HCT116 (cell line): ENCODE measurements at regions not wholly inside any gene's neighbourhood (a gene's known extent, or its start where the extent isn't known, plus 50 kb on each side); places are given as distances from the start of the nearest gene placed in this dataset.

Source experiments
- ATAC-seq: fragments of 200-7000 bp; cut with Tn5 transposase; 2 replicates; pipeline ENCODE4 v1.9.1; 2020; ENCODE audit warnings: mild to moderate bottlenecking, moderate library complexity
- BruUV-seq: library from RNA; stranded (reverse); fragments of 400-500 nt; replicated peaks from 2 replicates; lab custom pipeline; 2021; lab: Mats Ljungman, UMichigan
- CTCF ChIA-PET: fragments of 300-600 bp; sonication (Branson Sonifier 250); formaldehyde crosslinking; loops from one replicate; lab custom pipeline; 2021; ENCODE audit warnings: antibody characterized with exemption; lab: Charles Lee
- POLR2A ChIA-PET: fragments of 300-600, 350-600 bp; sonication (Branson Sonifier 250); formaldehyde crosslinking; loops from one replicate; lab custom pipeline; 2021; ENCODE audit warnings: antibody characterized with exemption; lab: Charles Lee
- RAD21 ChIA-PET, 2 experiments: fragments of 300-600 bp; sonication (Branson Sonifier 250); formaldehyde crosslinking; loops; one replicate each; lab custom pipeline; 2023; ENCODE audit warnings: low total read pairs in 2 of 2; ENCODE audit not compliant: uncharacterized antibody in 2 of 2, unreplicated experiment in 2 of 2, low non-redundant PET in 1 of 2; lab: Charles Lee
- DNase-seq: peaks from one replicate; pipeline ENCODE4 v3.0.0-alpha.2; 2010; ENCODE audit warnings: low read depth, low spot score
- H2AFZ ChIP-seq: fragments of 200-600 bp; shearing (Covaris generic), sonication (generic); 2 replicates; pipeline ENCODE4 v1.6.1; 2017; ENCODE audit warnings: low read depth, mixed run types, mixed read lengths, antibody characterized with exemption, low read length; ENCODE audit not compliant: poor library complexity, severe bottlenecking
- H3K27ac ChIP-seq: 2 replicates; pipeline ENCODE4 v1.5.1; 2012; ENCODE audit warnings: low read depth, low read length
- H3K27me3 ChIP-seq: fragments of 200-600 bp; sonication (generic); 2 replicates; pipeline ENCODE4 v1.6.1; 2016; ENCODE audit warnings: mixed run types, low read length, mixed read lengths; ENCODE audit not compliant: insufficient read depth
- H3K36me3 ChIP-seq, 2 experiments: fragments of 200-500 bp in 1 of 2; fragments of 200-600 bp in 1 of 2; sonication (Bioruptor generic) in 1 of 2; sonication (generic) in 1 of 2; 2 replicates each; pipeline versions ENCODE4 v1.5.1 to v1.6.1; 2014 to 2016; ENCODE audit warnings: low read length in 2 of 2, inconsistent platforms in 1 of 2, mixed read lengths in 1 of 2, mixed run types in 1 of 2; ENCODE audit not compliant: insufficient read depth in 2 of 2, control insufficient read depth in 1 of 2
- H3K4me1 ChIP-seq, 2 experiments: fragments of 200-600 bp in 1 of 2; sonication (generic) in 1 of 2; 2 replicates each; pipeline versions ENCODE4 v1.5.1 to v1.6.1; 2012 to 2017; ENCODE audit warnings: low read length in 2 of 2, inconsistent platforms in 1 of 2, mild to moderate bottlenecking in 1 of 2, mixed read lengths in 1 of 2, mixed run types in 1 of 2, moderate library complexity in 1 of 2; ENCODE audit not compliant: insufficient read depth in 2 of 2, control insufficient read depth in 1 of 2
- H3K4me2 ChIP-seq: fragments of 200-600 bp; sonication (generic); 2 replicates; pipeline ENCODE4 v1.6.1; 2017; ENCODE audit warnings: mixed run types, low read length, mixed read lengths
- H3K4me3 ChIP-seq, 2 experiments: fragments of 200-600 bp in 1 of 2; sonication (generic) in 1 of 2; replicated peaks in 1 of 2; 2 replicates each; pipeline ENCODE4 v1.5.1; 2011 to 2016; ENCODE audit warnings: low read length in 2 of 2, control low read depth in 1 of 2, low read depth in 1 of 2, mild to moderate bottlenecking in 1 of 2, mixed read lengths in 1 of 2, mixed run types in 1 of 2
- H3K79me2 ChIP-seq: fragments of 200-600 bp; sonication (generic); 2 replicates; pipeline ENCODE4 v1.6.1; 2017; ENCODE audit warnings: mild to moderate bottlenecking, mixed run types, low read length, moderate library complexity, mixed read lengths; ENCODE audit not compliant: insufficient read depth
- H3K9ac ChIP-seq: fragments of 200-600 bp; sonication (generic); 2 replicates; pipeline ENCODE4 v1.6.1; 2016; ENCODE audit warnings: low read length, mixed read lengths
- H3K9me2 ChIP-seq: fragments of 200-600 bp; sonication (generic), shearing (Covaris generic); 2 replicates; pipeline ENCODE4 v1.6.1; 2017; ENCODE audit warnings: mixed run types, mild to moderate bottlenecking, moderate library complexity; ENCODE audit not compliant: insufficient read depth
- H3K9me3 ChIP-seq, 2 experiments: fragments of 200-500 bp in 1 of 2; fragments of 200-600 bp in 1 of 2; sonication (Bioruptor generic) in 1 of 2; sonication (generic) in 1 of 2; 2 replicates each; pipeline ENCODE4 v1.6.1; 2014 to 2017; ENCODE audit warnings: low read length in 2 of 2, mixed read lengths in 2 of 2, inconsistent platforms in 1 of 2, low read depth in 1 of 2, mild to moderate bottlenecking in 1 of 2, mixed run types in 1 of 2, moderate library complexity in 1 of 2; ENCODE audit not compliant: control insufficient read depth in 1 of 2, insufficient read depth in 1 of 2
- H4K20me1 ChIP-seq: fragments of 200-600 bp; sonication (generic), shearing (Covaris generic); 2 replicates; pipeline ENCODE4 v1.6.1; 2017; ENCODE audit warnings: mixed run types, mild to moderate bottlenecking, moderate library complexity; ENCODE audit not compliant: insufficient read depth
- CTCF ChIP-seq, 3 experiments: fragments of 200-600 bp in 1 of 3; sonication (generic) in 1 of 3; IDR thresholded peaks in 2 of 3; conservative IDR thresholded peaks in 1 of 3; 2 replicates each; pipeline ENCODE4 v1.5.1; 2012 to 2017; ENCODE audit warnings: low read depth in 2 of 3, low read length in 2 of 3, antibody characterized with exemption in 1 of 3, borderline replicate concordance in 1 of 3, control low read depth in 1 of 3, mild to moderate bottlenecking in 1 of 3, mixed read lengths in 1 of 3, mixed run types in 1 of 3, moderate library complexity in 1 of 3; ENCODE audit not compliant: insufficient read depth in 1 of 3
- EZH2phosphoT487 ChIP-seq: fragments of 200-600 bp; IDR thresholded peaks from 2 replicates; pipeline ENCODE4 v1.6.1; 2018; ENCODE audit warnings: antibody characterized with exemption, borderline replicate concordance
- FOSL1 ChIP-seq: IDR thresholded peaks from 2 replicates; pipeline ENCODE4 v1.6.1; 2012; ENCODE audit warnings: low read depth
- POLR2AphosphoS5 ChIP-seq: IDR thresholded peaks from 2 replicates; pipeline ENCODE4 v1.6.1; 2011; ENCODE audit warnings: mild to moderate bottlenecking, low read depth, low read length, moderate library complexity
- SP1 ChIP-seq: IDR thresholded peaks from 2 replicates; pipeline ENCODE4 v1.6.1; 2012; ENCODE audit warnings: low read depth
- TCF7L2 ChIP-seq: IDR thresholded peaks from 2 replicates; pipeline ENCODE4 v1.7.0; 2011; ENCODE audit warnings: borderline replicate concordance, inconsistent platforms; ENCODE audit not compliant: insufficient read depth, insufficient read length; ENCODE audit errors: extremely low read depth
- ZFX ChIP-seq: fragments of 450-650 bp; IDR thresholded peaks from 2 replicates; pipeline ENCODE4 v1.6.1; 2017
- intact Hi-C: fragments of 100-400 bp; cut with micrococcal nuclease; formaldehyde crosslinking; loops from 2 replicates; pipeline ENCODE4 v1.10.0; 2022
- TF ChIP-seq, protein P1 (sequence below): IDR thresholded peaks from 2 replicates; pipeline ENCODE4 v1.6.1; 2012; ENCODE audit warnings: low read depth
- TF ChIP-seq, protein P2 (sequence below): IDR thresholded peaks from 2 replicates; pipeline ENCODE4 v1.6.1; 2011; ENCODE audit warnings: mild to moderate bottlenecking, low read length, moderate library complexity; ENCODE audit not compliant: insufficient replicate concordance; ENCODE audit errors: extremely low read depth

GRCh38 chr3:14275962-14276909, 97.6 kb downstream of the LSM3 start:
- ATAC-seq (no peak), DNase-seq (no peak)
- Histone ChIP-seq H3K9ac (no peak overlapping the region), H4K20me1 (no peaks in the 10 kb centered on the region), H3K79me2 (no peaks in the 10 kb centered on the region), H3K27ac (no peak overlapping the region), H3K9me2 (no peaks in the 10 kb centered on the region), H3K4me3 (no peak overlapping the region), H3K4me1 (peaks cover 0 to 9% of the 10 kb centered on the region in 2 experiments; a peak in 1 of 4 replicates), H3K27me3 (no peaks in the 10 kb centered on the region), H3K9me3 (no peaks in the 10 kb centered on the region), H3K36me3 (no peaks in the 10 kb centered on the region), H3K4me2 (no peak overlapping the region), H2AFZ (peak overlapping the region; percentile 32)
- ChIA-PET POLR2A (no interaction called here), RAD21 (no interaction called here), CTCF (interaction anchor here (0.7 to 1.3 kb wide), 7 partner anchors 9 to 125 kb away, joined by 3 to 5 read pairs (median 3); no protein-coding TSS in a partner anchor)
- TF ChIP-seq, protein P1, sequence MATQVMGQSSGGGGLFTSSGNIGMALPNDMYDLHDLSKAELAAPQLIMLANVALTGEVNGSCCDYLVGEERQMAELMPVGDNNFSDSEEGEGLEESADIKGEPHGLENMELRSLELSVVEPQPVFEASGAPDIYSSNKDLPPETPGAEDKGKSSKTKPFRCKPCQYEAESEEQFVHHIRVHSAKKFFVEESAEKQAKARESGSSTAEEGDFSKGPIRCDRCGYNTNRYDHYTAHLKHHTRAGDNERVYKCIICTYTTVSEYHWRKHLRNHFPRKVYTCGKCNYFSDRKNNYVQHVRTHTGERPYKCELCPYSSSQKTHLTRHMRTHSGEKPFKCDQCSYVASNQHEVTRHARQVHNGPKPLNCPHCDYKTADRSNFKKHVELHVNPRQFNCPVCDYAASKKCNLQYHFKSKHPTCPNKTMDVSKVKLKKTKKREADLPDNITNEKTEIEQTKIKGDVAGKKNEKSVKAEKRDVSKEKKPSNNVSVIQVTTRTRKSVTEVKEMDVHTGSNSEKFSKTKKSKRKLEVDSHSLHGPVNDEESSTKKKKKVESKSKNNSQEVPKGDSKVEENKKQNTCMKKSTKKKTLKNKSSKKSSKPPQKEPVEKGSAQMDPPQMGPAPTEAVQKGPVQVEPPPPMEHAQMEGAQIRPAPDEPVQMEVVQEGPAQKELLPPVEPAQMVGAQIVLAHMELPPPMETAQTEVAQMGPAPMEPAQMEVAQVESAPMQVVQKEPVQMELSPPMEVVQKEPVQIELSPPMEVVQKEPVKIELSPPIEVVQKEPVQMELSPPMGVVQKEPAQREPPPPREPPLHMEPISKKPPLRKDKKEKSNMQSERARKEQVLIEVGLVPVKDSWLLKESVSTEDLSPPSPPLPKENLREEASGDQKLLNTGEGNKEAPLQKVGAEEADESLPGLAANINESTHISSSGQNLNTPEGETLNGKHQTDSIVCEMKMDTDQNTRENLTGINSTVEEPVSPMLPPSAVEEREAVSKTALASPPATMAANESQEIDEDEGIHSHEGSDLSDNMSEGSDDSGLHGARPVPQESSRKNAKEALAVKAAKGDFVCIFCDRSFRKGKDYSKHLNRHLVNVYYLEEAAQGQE = no peak
- TF ChIP-seq TCF7L2 = no peak
- TF ChIP-seq FOSL1 = no peak
- no peak for TF ChIP-seq ZFX
- TF ChIP-seq CTCF (IDR thresholded peaks at IDR 0.05 in 2 of 3, conservative IDR thresholded peaks at IDR 0.05 in 1 of 3; ENCODE audit: borderline replicate concordance in 1 of 3, insufficient read depth in 1 of 3, low read depth in 2 of 3, low read length in 2 of 3) = no peak
- no peak for TF ChIP-seq EZH2phosphoT487
- no peak for TF ChIP-seq SP1
- no peak for TF ChIP-seq POLR2AphosphoS5
- TF ChIP-seq, protein P2, sequence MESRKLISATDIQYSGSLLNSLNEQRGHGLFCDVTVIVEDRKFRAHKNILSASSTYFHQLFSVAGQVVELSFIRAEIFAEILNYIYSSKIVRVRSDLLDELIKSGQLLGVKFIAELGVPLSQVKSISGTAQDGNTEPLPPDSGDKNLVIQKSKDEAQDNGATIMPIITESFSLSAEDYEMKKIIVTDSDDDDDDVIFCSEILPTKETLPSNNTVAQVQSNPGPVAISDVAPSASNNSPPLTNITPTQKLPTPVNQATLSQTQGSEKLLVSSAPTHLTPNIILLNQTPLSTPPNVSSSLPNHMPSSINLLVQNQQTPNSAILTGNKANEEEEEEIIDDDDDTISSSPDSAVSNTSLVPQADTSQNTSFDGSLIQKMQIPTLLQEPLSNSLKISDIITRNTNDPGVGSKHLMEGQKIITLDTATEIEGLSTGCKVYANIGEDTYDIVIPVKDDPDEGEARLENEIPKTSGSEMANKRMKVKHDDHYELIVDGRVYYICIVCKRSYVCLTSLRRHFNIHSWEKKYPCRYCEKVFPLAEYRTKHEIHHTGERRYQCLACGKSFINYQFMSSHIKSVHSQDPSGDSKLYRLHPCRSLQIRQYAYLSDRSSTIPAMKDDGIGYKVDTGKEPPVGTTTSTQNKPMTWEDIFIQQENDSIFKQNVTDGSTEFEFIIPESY = no peak
- intact Hi-C loops = no loop called here
- BruUV-seq = no TSS peak
